ENCODE measurements at regions not wholly inside any gene's neighbourhood (a gene's known extent, or its start where the extent isn't known, plus 50 kb on each side); places are given as distances from the start of the nearest gene placed in this dataset.

DNA sequence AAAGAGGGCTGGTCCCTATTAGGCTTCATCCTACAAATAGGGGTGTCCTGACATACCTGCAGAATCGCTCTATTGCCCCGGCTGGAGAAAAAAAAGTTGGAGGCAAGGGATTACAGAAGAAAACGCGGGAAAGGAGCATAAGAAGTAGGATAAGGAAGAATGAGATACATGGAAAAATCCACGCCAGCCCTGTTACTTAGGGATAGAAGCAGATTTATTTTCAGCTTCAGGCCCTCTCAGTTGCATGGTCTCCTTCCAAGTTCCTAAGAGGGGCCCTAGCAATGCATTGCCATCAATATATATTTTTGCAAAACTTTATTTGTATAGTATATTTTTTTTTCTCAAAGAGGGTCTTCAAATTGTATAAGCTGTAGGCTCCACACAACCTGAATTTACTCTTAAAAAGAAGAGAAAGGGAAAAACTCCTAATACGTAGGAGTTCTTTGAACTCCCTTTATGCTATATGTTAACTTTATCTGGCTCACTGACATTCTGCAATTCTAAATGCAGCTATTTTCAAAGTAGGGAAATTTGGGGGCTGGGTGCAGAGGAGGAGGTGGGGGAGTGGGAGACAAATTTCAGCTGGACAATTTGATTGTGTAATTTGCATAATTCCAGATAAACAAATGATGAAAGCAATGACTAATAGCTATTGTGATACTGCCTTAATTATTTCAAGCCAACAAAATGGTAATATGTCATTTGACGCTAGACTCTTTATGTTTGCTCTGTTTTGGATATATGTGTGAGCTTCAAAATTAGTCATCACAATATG lies 137.7 kb upstream of the TRHDE start:
- intact Hi-C loops (cut with micrococcal nuclease), result no loop called here
- Mint-ChIP-seq H3K9me3 (no peaks in the 10 kb centered on the region), H3K4me3 (no peak overlapping the region), H3K27me3 (no peaks in the 10 kb centered on the region), H3K27ac (no peak overlapping the region), H3K4me1 (ENCODE audit: low read depth) (no peaks in the 10 kb centered on the region), H3K36me3 (ENCODE audit: low read depth) (no peaks in the 10 kb centered on the region)
- no peak for DNase-seq
- ATAC-seq, result no peak
- TF ChIP-seq, protein P1, sequence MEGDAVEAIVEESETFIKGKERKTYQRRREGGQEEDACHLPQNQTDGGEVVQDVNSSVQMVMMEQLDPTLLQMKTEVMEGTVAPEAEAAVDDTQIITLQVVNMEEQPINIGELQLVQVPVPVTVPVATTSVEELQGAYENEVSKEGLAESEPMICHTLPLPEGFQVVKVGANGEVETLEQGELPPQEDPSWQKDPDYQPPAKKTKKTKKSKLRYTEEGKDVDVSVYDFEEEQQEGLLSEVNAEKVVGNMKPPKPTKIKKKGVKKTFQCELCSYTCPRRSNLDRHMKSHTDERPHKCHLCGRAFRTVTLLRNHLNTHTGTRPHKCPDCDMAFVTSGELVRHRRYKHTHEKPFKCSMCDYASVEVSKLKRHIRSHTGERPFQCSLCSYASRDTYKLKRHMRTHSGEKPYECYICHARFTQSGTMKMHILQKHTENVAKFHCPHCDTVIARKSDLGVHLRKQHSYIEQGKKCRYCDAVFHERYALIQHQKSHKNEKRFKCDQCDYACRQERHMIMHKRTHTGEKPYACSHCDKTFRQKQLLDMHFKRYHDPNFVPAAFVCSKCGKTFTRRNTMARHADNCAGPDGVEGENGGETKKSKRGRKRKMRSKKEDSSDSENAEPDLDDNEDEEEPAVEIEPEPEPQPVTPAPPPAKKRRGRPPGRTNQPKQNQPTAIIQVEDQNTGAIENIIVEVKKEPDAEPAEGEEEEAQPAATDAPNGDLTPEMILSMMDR (IDR thresholded peaks at IDR 0.05), result no peak
- POLR2A ChIA-PET, result interaction anchor here (0.6 kb wide), 1 partner anchor 15 kb away, joined by 3 read pairs; no protein-coding TSS in a partner anchor
- CTCF ChIA-PET, result no interaction called here

DNA sequence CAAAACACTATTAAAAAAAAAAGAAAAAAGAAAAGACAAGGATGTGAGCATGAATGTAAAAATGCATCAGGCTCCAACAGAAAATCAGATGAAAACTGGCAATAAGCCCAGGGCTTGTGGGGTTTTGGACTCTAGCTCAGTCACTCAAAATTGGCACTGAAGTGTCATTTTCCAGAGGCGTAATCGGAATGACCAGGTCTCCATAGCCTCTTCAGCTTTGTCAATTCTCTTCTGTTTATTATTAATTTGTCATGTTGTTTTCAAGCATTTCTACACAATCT lies 137.2 kb upstream of the TRHDE start:
- TF ChIP-seq, protein P1 (IDR thresholded peaks at IDR 0.05), result no peak
- no peak for ATAC-seq
- H3K4me1 Mint-ChIP-seq (ENCODE audit: low read depth), result no peaks in the 10 kb centered on the region
- ChIA-PET CTCF (no interaction called here), POLR2A (interaction anchor here (0.6 kb wide), 1 partner anchor 15 kb away, joined by 3 read pairs; no protein-coding TSS in a partner anchor)
- H3K27me3 Mint-ChIP-seq, result no peaks in the 10 kb centered on the region
- no peak overlapping the region for H3K27ac Mint-ChIP-seq
- no peak for DNase-seq
- intact Hi-C loops (cut with micrococcal nuclease), result no loop called here
- H3K9me3 Mint-ChIP-seq, result no peaks in the 10 kb centered on the region
- H3K4me3 Mint-ChIP-seq, result no peak overlapping the region
- H3K36me3 Mint-ChIP-seq (ENCODE audit: low read depth), result no peaks in the 10 kb centered on the region

DNA sequence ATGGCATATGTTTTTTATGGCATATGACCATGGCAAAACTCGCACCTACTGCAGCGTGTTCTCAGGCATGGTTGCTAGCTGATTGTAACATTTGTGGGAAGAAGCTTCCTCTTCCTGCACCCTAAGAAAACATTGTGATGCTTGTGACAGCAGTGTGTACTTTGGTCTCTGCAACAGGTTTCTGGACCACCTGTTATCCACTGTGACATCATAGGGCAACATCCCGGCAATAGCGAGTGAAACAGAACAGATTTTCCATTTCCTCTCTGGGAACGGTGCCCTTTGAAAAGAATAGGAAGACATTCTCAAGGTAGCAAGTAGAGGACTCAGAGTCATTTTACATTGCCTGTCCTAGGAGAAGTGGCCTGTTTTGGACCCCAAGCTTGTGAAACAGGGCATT lies 135.4 kb upstream of the TRHDE start:
- no peaks in the 10 kb centered on the region for H3K9me3 Mint-ChIP-seq
- TF ChIP-seq, protein P1 (IDR thresholded peaks at IDR 0.05), result no peak
- ChIA-PET POLR2A (no interaction called here), CTCF (no interaction called here)
- no peak for ATAC-seq
- intact Hi-C loops (cut with micrococcal nuclease), result no loop called here
- DNase-seq, result no peak
- no peaks in the 10 kb centered on the region for H3K4me1 Mint-ChIP-seq (ENCODE audit: low read depth)
- no peak overlapping the region for H3K27ac Mint-ChIP-seq
- H3K4me3 Mint-ChIP-seq, result no peak overlapping the region
- H3K36me3 Mint-ChIP-seq (ENCODE audit: low read depth), result no peaks in the 10 kb centered on the region
- no peaks in the 10 kb centered on the region for H3K27me3 Mint-ChIP-seq

DNA sequence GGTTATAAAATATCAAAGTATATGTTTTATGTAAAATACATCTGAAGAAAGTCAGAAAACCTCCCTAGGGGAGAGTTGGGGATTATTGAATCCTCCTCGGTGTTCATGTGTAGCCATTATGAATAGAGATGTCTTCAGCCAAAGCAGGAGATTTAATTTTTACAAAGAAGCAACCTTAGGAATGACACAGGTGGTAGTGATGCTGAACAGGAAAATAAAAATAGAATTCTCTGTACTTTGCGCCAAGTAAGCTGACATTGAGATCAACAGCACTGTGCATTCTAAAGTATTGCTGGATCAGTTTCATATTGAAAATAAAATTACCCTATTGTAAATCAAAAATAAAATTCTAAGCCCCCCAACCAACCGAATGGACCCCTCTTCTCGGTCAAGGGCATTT lies 132.8 kb upstream of the TRHDE start:
- POLR2A ChIA-PET, result no interaction called here

DNA sequence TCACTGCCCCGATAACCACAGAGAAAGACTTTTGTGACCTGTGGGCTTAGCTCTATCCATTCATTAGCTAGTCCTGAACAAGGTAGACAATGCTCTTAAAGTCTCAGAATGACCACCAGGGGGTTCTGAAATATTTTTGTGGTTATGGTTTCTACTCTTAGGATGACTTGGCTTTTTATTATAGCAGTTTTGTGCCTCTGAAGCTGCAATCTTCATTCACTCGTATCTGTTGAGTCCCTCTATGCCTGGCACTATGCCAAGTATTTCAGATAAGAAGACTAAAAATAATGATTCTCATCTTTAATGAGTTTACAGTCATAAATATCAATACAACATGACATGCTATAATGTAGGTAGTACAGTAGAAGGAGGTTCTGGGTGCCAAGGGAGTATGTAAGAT lies 130.8 kb upstream of the TRHDE start:
- ChIA-PET POLR2A (no interaction called here), CTCF (interaction anchor here (1.6 kb wide), 1 partner anchor 124 kb away, joined by 4 read pairs; no protein-coding TSS in a partner anchor)
- DNase-seq (no peak), ATAC-seq (no peak)
- Mint-ChIP-seq H3K27me3 (no peaks in the 10 kb centered on the region), H3K27ac (no peak overlapping the region), H3K4me1 (ENCODE audit: low read depth) (no peaks in the 10 kb centered on the region), H3K4me3 (no peak overlapping the region), H3K9me3 (no peaks in the 10 kb centered on the region), H3K36me3 (ENCODE audit: low read depth) (no peaks in the 10 kb centered on the region)
- intact Hi-C loops (cut with micrococcal nuclease), result no loop called here
- TF ChIP-seq, protein P1 (IDR thresholded peaks at IDR 0.05), result no peak

More for the DNA sequence above, 132.8 kb upstream of the TRHDE start:
- H3K27ac Mint-ChIP-seq, result no peak overlapping the region
- no peaks in the 10 kb centered on the region for H3K36me3 Mint-ChIP-seq (ENCODE audit: low read depth)
- no peaks in the 10 kb centered on the region for H3K4me1 Mint-ChIP-seq (ENCODE audit: low read depth)
- CTCF ChIA-PET, result no interaction called here
- ATAC-seq (no peak), DNase-seq (no peak)
- intact Hi-C loops (cut with micrococcal nuclease), result no loop called here
- TF ChIP-seq, protein P1 (IDR thresholded peaks at IDR 0.05), result no peak
- H3K9me3 Mint-ChIP-seq, result no peaks in the 10 kb centered on the region
- H3K27me3 Mint-ChIP-seq, result no peaks in the 10 kb centered on the region
- no peak overlapping the region for H3K4me3 Mint-ChIP-seq
